OCI-LY1 (cell line): ENCODE measurements at regions not wholly inside any gene's neighbourhood (a gene's known extent, or its start where the extent isn't known, plus 50 kb on each side); places are given as distances from the start of the nearest gene placed in this dataset.

ENCODE experiments used
- H2AFZ ChIP-seq: fragments of 200-600 bp; sonication (generic), shearing (Covaris generic); 2 replicates; pipeline ENCODE4 v1.6.0; 2014; ENCODE audit warnings: antibody characterized with exemption, mild to moderate bottlenecking, low read length
- H3F3A ChIP-seq: fragments of 200-600 bp; sonication (generic), shearing (Covaris generic); 2 replicates; pipeline ENCODE4 v1.6.0; 2014; ENCODE audit warnings: mild to moderate bottlenecking, antibody characterized with exemption, low read length, moderate library complexity; ENCODE audit not compliant: insufficient read depth
- H3K27ac ChIP-seq: fragments of 200-600 bp; sonication (generic); 2 replicates; pipeline ENCODE4 v1.5.1; 2014; ENCODE audit warnings: low read length, mixed run types, mild to moderate bottlenecking, low read depth; ENCODE audit not compliant: poor library complexity, severe bottlenecking
- H3K27me3 ChIP-seq: fragments of 200-600 bp; sonication (generic); 2 replicates; pipeline ENCODE4 v1.6.0; 2014; ENCODE audit warnings: antibody characterized with exemption, mild to moderate bottlenecking, low read length, moderate library complexity; ENCODE audit not compliant: insufficient read depth
- H3K36me3 ChIP-seq: fragments of 200-600 bp; sonication (generic); 2 replicates; pipeline ENCODE4 v1.6.1; 2014; ENCODE audit warnings: mild to moderate bottlenecking, antibody characterized with exemption, low read length, moderate library complexity, mixed read lengths; ENCODE audit not compliant: insufficient read depth
- H3K4me1 ChIP-seq: fragments of 200-600 bp; sonication (generic); 2 replicates; pipeline ENCODE4 v1.5.1; 2014; ENCODE audit warnings: mild to moderate bottlenecking, low read length, moderate library complexity; ENCODE audit not compliant: insufficient read depth, severe bottlenecking
- H3K4me2 ChIP-seq: fragments of 200-600 bp; sonication (generic), shearing (Covaris generic); 2 replicates; pipeline ENCODE4 v1.6.1; 2014; ENCODE audit warnings: low read length
- H3K4me3 ChIP-seq: fragments of 200-600 bp; sonication (generic); 2 replicates; pipeline ENCODE4 v1.5.1; 2014; ENCODE audit warnings: low read length, low read depth, mild to moderate bottlenecking, mixed read lengths; ENCODE audit not compliant: poor library complexity, severe bottlenecking
- H3K79me2 ChIP-seq: fragments of 200-600 bp; shearing (Covaris generic); 2 replicates; pipeline ENCODE4 v1.6.1; 2016; ENCODE audit warnings: mixed run types, low read length, mixed read lengths; ENCODE audit not compliant: insufficient read depth
- H3K9ac ChIP-seq: fragments of 200-600 bp; sonication (generic), shearing (Covaris generic); 2 replicates; pipeline ENCODE4 v1.6.1; 2014; ENCODE audit warnings: mild to moderate bottlenecking, low read length, mixed read lengths
- H3K9me2 ChIP-seq: fragments of 200-600 bp; sonication (generic), shearing (Covaris generic); 2 replicates; pipeline ENCODE4 v1.6.1; 2014; ENCODE audit warnings: low read depth, mild to moderate bottlenecking, low read length, mixed read lengths
- H3K9me3 ChIP-seq: fragments of 200-600 bp; shearing (Covaris generic); 2 replicates; pipeline ENCODE4 v1.6.1; 2014; ENCODE audit warnings: low read length, mixed read lengths
- H4K20me1 ChIP-seq: fragments of 200-600 bp; sonication (generic), shearing (Covaris generic); 2 replicates; pipeline ENCODE4 v1.6.0; 2016; ENCODE audit warnings: mild to moderate bottlenecking, low read length; ENCODE audit not compliant: insufficient read depth
- EZH2 ChIP-seq: fragments of 200-600 bp; sonication (generic), shearing (Covaris generic); IDR thresholded peaks from 2 replicates; pipeline ENCODE4 v1.8.0; 2017; ENCODE audit warnings: borderline replicate concordance, mixed run types, mild to moderate bottlenecking, antibody characterized with exemption, low read length, moderate library complexity, mixed read lengths
- TF ChIP-seq, protein P1 (sequence below): fragments of 200-600 bp; sonication (generic), shearing (Covaris generic); IDR thresholded peaks from 2 replicates; pipeline ENCODE4 v1.5.1; 2017; ENCODE audit warnings: mild to moderate bottlenecking, antibody characterized with exemption, low read length, moderate library complexity, mixed read lengths

DNA sequence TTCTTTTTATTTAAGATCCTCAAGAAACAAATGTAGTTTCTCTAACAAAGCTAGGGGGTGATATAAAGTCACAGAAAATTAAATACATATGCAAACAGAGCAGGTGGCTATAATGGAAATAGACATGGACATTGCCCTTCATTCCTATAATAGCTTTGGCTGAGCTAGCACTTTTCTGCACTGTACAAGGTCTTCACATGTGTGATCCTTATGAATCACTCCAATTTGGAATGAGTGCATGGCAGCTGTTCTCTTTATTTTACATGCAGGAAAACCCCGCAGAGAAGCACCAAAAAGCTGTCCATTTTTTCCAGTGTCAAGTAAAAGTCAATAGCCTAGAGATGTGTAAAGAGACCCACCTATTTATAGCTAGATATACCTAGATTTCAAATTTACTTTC lies 747.4 kb upstream of the SLC8A1 start:
- no peak overlapping the region for H2AFZ ChIP-seq
- H3K36me3 ChIP-seq: no peaks in the 10 kb centered on the region
- H3K4me3 ChIP-seq: no peak overlapping the region
- H3K9me2 ChIP-seq: no peaks in the 10 kb centered on the region
- H3K79me2 ChIP-seq: no peaks in the 10 kb centered on the region
- no peak for TF ChIP-seq EZH2
- TF ChIP-seq, protein P1, sequence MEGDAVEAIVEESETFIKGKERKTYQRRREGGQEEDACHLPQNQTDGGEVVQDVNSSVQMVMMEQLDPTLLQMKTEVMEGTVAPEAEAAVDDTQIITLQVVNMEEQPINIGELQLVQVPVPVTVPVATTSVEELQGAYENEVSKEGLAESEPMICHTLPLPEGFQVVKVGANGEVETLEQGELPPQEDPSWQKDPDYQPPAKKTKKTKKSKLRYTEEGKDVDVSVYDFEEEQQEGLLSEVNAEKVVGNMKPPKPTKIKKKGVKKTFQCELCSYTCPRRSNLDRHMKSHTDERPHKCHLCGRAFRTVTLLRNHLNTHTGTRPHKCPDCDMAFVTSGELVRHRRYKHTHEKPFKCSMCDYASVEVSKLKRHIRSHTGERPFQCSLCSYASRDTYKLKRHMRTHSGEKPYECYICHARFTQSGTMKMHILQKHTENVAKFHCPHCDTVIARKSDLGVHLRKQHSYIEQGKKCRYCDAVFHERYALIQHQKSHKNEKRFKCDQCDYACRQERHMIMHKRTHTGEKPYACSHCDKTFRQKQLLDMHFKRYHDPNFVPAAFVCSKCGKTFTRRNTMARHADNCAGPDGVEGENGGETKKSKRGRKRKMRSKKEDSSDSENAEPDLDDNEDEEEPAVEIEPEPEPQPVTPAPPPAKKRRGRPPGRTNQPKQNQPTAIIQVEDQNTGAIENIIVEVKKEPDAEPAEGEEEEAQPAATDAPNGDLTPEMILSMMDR: no peak
- H3K9ac ChIP-seq: no peak overlapping the region
- no peaks in the 10 kb centered on the region for H3F3A ChIP-seq
- H3K27me3 ChIP-seq: no peaks in the 10 kb centered on the region
- no peaks in the 10 kb centered on the region for H4K20me1 ChIP-seq
- no peak overlapping the region for H3K4me2 ChIP-seq
- H3K4me1 ChIP-seq: no peaks in the 10 kb centered on the region
- no peaks in the 10 kb centered on the region for H3K9me3 ChIP-seq
- no peak overlapping the region for H3K27ac ChIP-seq

DNA sequence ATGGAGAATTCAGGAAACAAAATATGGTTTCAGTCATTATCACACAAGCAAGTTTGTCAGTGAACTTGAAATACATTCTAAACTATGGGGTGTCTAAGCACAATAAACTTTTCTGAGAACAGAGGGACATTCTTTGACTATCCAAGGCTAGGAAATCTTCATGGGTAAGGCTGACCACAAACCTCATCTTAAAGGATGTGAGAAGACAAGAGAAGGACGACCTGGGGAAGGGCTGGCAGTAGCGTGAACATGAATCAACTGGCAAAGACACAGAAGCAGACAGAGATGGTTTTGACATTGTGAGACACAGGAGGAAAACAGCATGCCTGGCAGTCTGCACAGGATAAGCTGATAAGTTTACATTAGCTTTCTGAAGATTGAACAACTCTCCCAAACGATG lies 752.4 kb upstream of the SLC8A1 start:
- no peaks in the 10 kb centered on the region for H3K79me2 ChIP-seq
- no peaks in the 10 kb centered on the region for H3K27me3 ChIP-seq
- H2AFZ ChIP-seq: no peak overlapping the region
- H3F3A ChIP-seq: no peaks in the 10 kb centered on the region
- H3K4me1 ChIP-seq: no peaks in the 10 kb centered on the region
- H3K4me2 ChIP-seq: no peak overlapping the region
- TF ChIP-seq EZH2: no peak
- TF ChIP-seq, protein P1: no peak
- H3K36me3 ChIP-seq: no peaks in the 10 kb centered on the region
- no peak overlapping the region for H3K27ac ChIP-seq
- H3K9me2 ChIP-seq: no peaks in the 10 kb centered on the region
- H3K9ac ChIP-seq: no peak overlapping the region
- no peaks in the 10 kb centered on the region for H3K9me3 ChIP-seq
- H4K20me1 ChIP-seq: no peaks in the 10 kb centered on the region
- H3K4me3 ChIP-seq: no peak overlapping the region

GRCh38 chr2:41206004-41206403 lies 754.1 kb upstream of the SLC8A1 start:
- no peak overlapping the region for H3K4me3 ChIP-seq
- H3K79me2 ChIP-seq: no peaks in the 10 kb centered on the region
- H3K9me2 ChIP-seq: no peaks in the 10 kb centered on the region
- H3K36me3 ChIP-seq: no peaks in the 10 kb centered on the region
- H3K9me3 ChIP-seq: no peaks in the 10 kb centered on the region
- no peak overlapping the region for H3K27ac ChIP-seq
- no peak overlapping the region for H3K4me2 ChIP-seq
- H3K27me3 ChIP-seq: no peaks in the 10 kb centered on the region
- TF ChIP-seq, protein P1: no peak
- TF ChIP-seq EZH2: no peak
- H4K20me1 ChIP-seq: no peaks in the 10 kb centered on the region
- no peaks in the 10 kb centered on the region for H3K4me1 ChIP-seq
- no peak overlapping the region for H3K9ac ChIP-seq
- no peak overlapping the region for H2AFZ ChIP-seq
- H3F3A ChIP-seq: no peaks in the 10 kb centered on the region
